GM12878 (cell line): ENCODE measurements at regions not wholly inside any gene's neighbourhood (a gene's known extent, or its start where the extent isn't known, plus 50 kb on each side); places are given as distances from the start of the nearest gene placed in this dataset.
A peak's percentile ranks its signal among the peaks of the same experiment; 100 is the strongest.

ENCODE experiments used
- ATAC-seq: fragments of 200-7000 bp; cut with Tn5 transposase; 3 replicates; pipeline ENCODE4 v1.9.1; 2020; ENCODE audit warnings: mild to moderate bottlenecking, moderate library complexity
- BruUV-seq: library from RNA; stranded (reverse); fragments of 400-500 nt; replicated peaks from 2 replicates; lab custom pipeline; 2021; lab: Mats Ljungman, UMichigan
- CTCF ChIA-PET: fragments of 300-600 bp; sonication (Branson Sonifier 250); formaldehyde crosslinking; extraction: SDS; loops from one replicate; lab custom pipeline; 2021; ENCODE audit warnings: inconsistent platforms; lab: Yijun Ruan, JAX
- POLR2A ChIA-PET: fragments of 350-600 bp; formaldehyde crosslinking; extraction: SDS; loops from one replicate; lab custom pipeline; 2021; ENCODE audit warnings: inconsistent platforms; lab: Charles Lee
- RAD21 ChIA-PET: fragments of 300-600 bp; sonication (Branson Sonifier 250); formaldehyde crosslinking; loops from one replicate; lab custom pipeline; 2023; ENCODE audit warnings: antibody characterized with exemption; ENCODE audit not compliant: unreplicated experiment; lab: Charles Lee
- SMC1A ChIA-PET: fragments of 300-600 bp; sonication (Branson Sonifier 250); formaldehyde crosslinking; loops from one replicate; lab custom pipeline; 2023; ENCODE audit not compliant: unreplicated experiment, uncharacterized antibody; lab: Charles Lee
- DNase-seq: peaks from one replicate; pipeline ENCODE4 v3.0.0-alpha.2; 2011; ENCODE audit warnings: low read depth, low spot score
- FAIRE-seq: peaks from 3 replicates; lab custom pipeline; 2011; peaks lifted over from hg19 to GRCh38; lab: Jason Lieb, UNC
- H2AFZ ChIP-seq: 2 replicates; pipeline ENCODE4 v1.6.0; 2011; ENCODE audit warnings: low read depth, low read length, control low read depth; ENCODE audit not compliant: control insufficient read depth
- H3K27ac ChIP-seq: 2 replicates; pipeline ENCODE4 v1.5.1; 2011; ENCODE audit warnings: control low read depth; ENCODE audit not compliant: control insufficient read depth, insufficient read depth
- H3K27me3 ChIP-seq, 2 experiments: replicated peaks in 1 of 2; 2 replicates each; pipeline versions ENCODE4 v1.6.0 to v1.6.1; 2011; ENCODE audit warnings: low read length in 1 of 2; ENCODE audit not compliant: control insufficient read depth in 2 of 2, insufficient read depth in 2 of 2
- H3K36me3 ChIP-seq, 2 experiments: 2 replicates each; pipeline ENCODE4 v1.5.1; 2011; ENCODE audit warnings: low read length in 1 of 2; ENCODE audit not compliant: control insufficient read depth in 2 of 2, insufficient read depth in 2 of 2
- H3K4me1 ChIP-seq: 2 replicates; pipeline ENCODE4 v1.6.1; 2011; ENCODE audit warnings: mild to moderate bottlenecking, low read length, moderate library complexity, mixed read lengths; ENCODE audit not compliant: control insufficient read depth, insufficient read depth
- H3K4me2 ChIP-seq: 2 replicates; pipeline ENCODE4 v1.6.0; 2011; ENCODE audit warnings: control low read depth; ENCODE audit not compliant: control insufficient read depth, insufficient read depth
- H3K4me3 ChIP-seq: fragments of 200-600 bp; sonication (generic); 2 replicates; pipeline ENCODE4 v1.5.1; 2016
- H3K79me2 ChIP-seq: 2 replicates; pipeline ENCODE4 v1.6.0; 2011; ENCODE audit warnings: low read length; ENCODE audit not compliant: control insufficient read depth, insufficient read depth
- H3K9ac ChIP-seq: 2 replicates; pipeline ENCODE4 v1.8.0; 2011; ENCODE audit warnings: low read length, control low read depth, mixed read lengths; ENCODE audit not compliant: control insufficient read depth, insufficient read depth
- H3K9me3 ChIP-seq: replicated peaks from 3 replicates; pipeline ENCODE4 v1.5.1; 2011; ENCODE audit warnings: mild to moderate bottlenecking, low read length; ENCODE audit not compliant: control insufficient read depth, insufficient read depth
- H4K20me1 ChIP-seq: 2 replicates; pipeline ENCODE4 v1.6.0; 2011; ENCODE audit not compliant: control insufficient read depth, insufficient read depth
- ATF7 ChIP-seq: fragments of 450-650 bp; IDR thresholded peaks from 2 replicates; pipeline ENCODE4 v1.6.1; 2016; ENCODE audit warnings: low read depth, mild to moderate bottlenecking
- CHD4 ChIP-seq: fragments of 200-600 bp; sonication (generic); IDR thresholded peaks from 2 replicates; pipeline ENCODE4 v1.6.1; 2016; ENCODE audit warnings: mild to moderate bottlenecking
- EP300 ChIP-seq, 2 experiments: fragments of 150-350 bp in 1 of 2; IDR thresholded peaks; 2 replicates each; pipeline ENCODE4 v1.6.1; 2011 to 2012; ENCODE audit warnings: low read depth in 2 of 2, low read length in 2 of 2, borderline replicate concordance in 1 of 2, improper control_type of control experiment in 1 of 2, inconsistent platforms in 1 of 2; ENCODE audit not compliant: control insufficient read depth in 1 of 2
- ESRRA ChIP-seq: IDR thresholded peaks from 2 replicates; pipeline ENCODE4 v1.6.1; 2012; ENCODE audit warnings: mild to moderate bottlenecking, low read length, improper control_type of control experiment
- HDAC2 ChIP-seq: fragments of 200-600 bp; sonication (generic); IDR thresholded peaks from 2 replicates; pipeline ENCODE4 v1.6.1; 2017
- IKZF2 ChIP-seq, 2 experiments: fragments of 450-650 bp; IDR thresholded peaks; 2 replicates each; pipeline ENCODE4 v1.6.1; 2017; ENCODE audit warnings: mild to moderate bottlenecking in 2 of 2, moderate library complexity in 2 of 2
- MLLT1 ChIP-seq: fragments of 450-650 bp; IDR thresholded peaks from 2 replicates; pipeline ENCODE4 v1.6.1; 2016; ENCODE audit warnings: mild to moderate bottlenecking
- MXI1 ChIP-seq: fragments of 150-350 bp; IDR thresholded peaks from 2 replicates; pipeline ENCODE4 v1.6.1; 2011; ENCODE audit warnings: low read depth, mild to moderate bottlenecking, inconsistent platforms, low read length, improper control_type of control experiment
- POU2F2 ChIP-seq: IDR thresholded peaks from 3 replicates; pipeline ENCODE4 v1.6.1; 2011; ENCODE audit warnings: low read depth, mild to moderate bottlenecking, low read length, borderline replicate concordance
- RCOR1 ChIP-seq: conservative IDR thresholded peaks from 2 replicates; pipeline ENCODE4 v1.6.1; 2012; ENCODE audit warnings: low read depth, low read length, improper control_type of control experiment
- RELA ChIP-seq: fragments of 450-650 bp; IDR thresholded peaks from 2 replicates; pipeline ENCODE4 v1.8.0; 2014; ENCODE audit warnings: borderline replicate concordance; ENCODE audit not compliant: partially characterized antibody
- TAF1 ChIP-seq: IDR thresholded peaks from 2 replicates; pipeline ENCODE4 v1.6.1; 2011; ENCODE audit warnings: mild to moderate bottlenecking, low read depth, low read length, borderline replicate concordance
- TCF7 ChIP-seq: IDR thresholded peaks from 2 replicates; pipeline ENCODE4 v1.6.1; 2014; ENCODE audit warnings: antibody characterized with exemption, borderline replicate concordance
- ZBTB33 ChIP-seq: fragments of 450-650 bp; IDR thresholded peaks from 2 replicates; pipeline ENCODE4 v1.6.1; 2017; ENCODE audit warnings: mild to moderate bottlenecking
- ZNF24 ChIP-seq: fragments of 450-650 bp; IDR thresholded peaks from 2 replicates; pipeline ENCODE4 v1.6.1; 2017; ENCODE audit warnings: antibody characterized with exemption, mild to moderate bottlenecking
- WGBS: methylation state at CpG from one replicate; pipeline ENCODE4 v1.1.6; 2016; ENCODE audit warnings: low lambda C conversion rate; ENCODE audit not compliant: insufficient replicate concordance, insufficient coverage; ENCODE audit errors: missing lambda C conversion rate; 5-methylcytosine and 5-hydroxymethylcytosine counted together
- in situ Hi-C: fragments of 300-500 bp; cut with MboI; formaldehyde crosslinking; loops from 9 replicates; pipeline ENCODE4 v1.14.3; 2018; ENCODE audit warnings: mixed read lengths
- intact Hi-C: fragments of 100-400 bp; cut with micrococcal nuclease; formaldehyde crosslinking; loops from one replicate; pipeline ENCODE4 v1.14.2; 2022; ENCODE audit not compliant: unreplicated experiment
- TF ChIP-seq, protein P1 (sequence below): fragments of 450-650 bp; IDR thresholded peaks from 2 replicates; pipeline ENCODE4 v1.6.1; 2016; ENCODE audit warnings: mild to moderate bottlenecking

GRCh38 chr1:229139331-229140118 is 131.4 kb upstream of the RAB4A start:
- SMC1A ChIA-PET, result interaction anchor here (0.7 kb wide), 1 partner anchor 65 kb away, joined by 3 read pairs; no protein-coding TSS in a partner anchor
- ATAC-seq (peak; percentile 29; the same call in 1 of the 3 replicates), FAIRE-seq (no peak), DNase-seq (no peak)
- Histone ChIP-seq H3K27me3 (peaks cover 0 to 2% of the 10 kb centered on the region in 2 experiments; a peak in 1 of 4 replicates), H3K79me2 (no peaks in the 10 kb centered on the region), H3K27ac (no peak overlapping the region), H3K4me1 (peaks cover 9% of the 10 kb centered on the region), H3K4me3 (no peak overlapping the region), H3K9ac (no peak overlapping the region), H3K4me2 (peak overlapping the region; percentile 72), H4K20me1 (no peaks in the 10 kb centered on the region), H3K9me3 (no peaks in the 10 kb centered on the region; the same call in 2 of the 3 replicates), H3K36me3 (no peaks in the 10 kb centered on the region), H2AFZ (no peak overlapping the region)
- 35% methylated on average over 12 of the region's 12 CpGs for WGBS
- BruUV-seq, result no TSS peak
- RAD21 ChIA-PET, result no interaction called here
- TF ChIP-seq ESRRA (no peak), ATF7 (no peak), POU2F2 (no peak), CHD4 (no peak), IKZF2 (IDR thresholded peaks at IDR 0.05) (no peak), RELA (no peak), HDAC2 (no peak), TCF7 (no peak), MXI1 (no peak), ZBTB33 (no peak), TAF1 (no peak), RCOR1 (no peak), MLLT1 (no peak), ZNF24 (no peak), EP300 (IDR thresholded peaks at IDR 0.05; ENCODE audit: borderline replicate concordance in 1 of 2, control insufficient read depth in 1 of 2, low read depth in 2 of 2, low read length in 2 of 2) (no peak)
- TF ChIP-seq, protein P1, sequence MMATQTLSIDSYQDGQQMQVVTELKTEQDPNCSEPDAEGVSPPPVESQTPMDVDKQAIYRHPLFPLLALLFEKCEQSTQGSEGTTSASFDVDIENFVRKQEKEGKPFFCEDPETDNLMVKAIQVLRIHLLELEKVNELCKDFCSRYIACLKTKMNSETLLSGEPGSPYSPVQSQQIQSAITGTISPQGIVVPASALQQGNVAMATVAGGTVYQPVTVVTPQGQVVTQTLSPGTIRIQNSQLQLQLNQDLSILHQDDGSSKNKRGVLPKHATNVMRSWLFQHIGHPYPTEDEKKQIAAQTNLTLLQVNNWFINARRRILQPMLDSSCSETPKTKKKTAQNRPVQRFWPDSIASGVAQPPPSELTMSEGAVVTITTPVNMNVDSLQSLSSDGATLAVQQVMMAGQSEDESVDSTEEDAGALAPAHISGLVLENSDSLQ, result no peak
- intact Hi-C loops, result no loop called here
- CTCF ChIA-PET, result no interaction called here
- in situ Hi-C loops, result no loop called here
- POLR2A ChIA-PET, result no interaction called here
